ENCODE measurements at regions not wholly inside any gene's neighbourhood (a gene's known extent, or its start where the extent isn't known, plus 50 kb on each side); places are given as distances from the start of the nearest gene placed in this dataset.

- H3K4me3 ChIP-seq (ENCODE audit: severe bottlenecking): no peak overlapping the region
- H3K9me3 ChIP-seq (ENCODE audit: severe bottlenecking): no peaks in the 10 kb centered on the region
- H3K27ac ChIP-seq (ENCODE audit: poor library complexity, severe bottlenecking): peak overlapping the region; percentile 61
- DNase-seq (ENCODE audit: low spot score) (no peak), ATAC-seq (ENCODE audit: low read depth) (peak; percentile 72)
- no peaks in the 10 kb centered on the region for H3K36me3 ChIP-seq (ENCODE audit: low read depth)
- H3K27me3 ChIP-seq (ENCODE audit: insufficient read depth, poor library complexity, severe bottlenecking): no peaks in the 10 kb centered on the region
- TF ChIP-seq CTCF (IDR thresholded peaks at IDR 0.05; ENCODE audit: poor library complexity, severe bottlenecking): no peak
- peaks cover 23% of the 10 kb centered on the region for H3K4me1 ChIP-seq (ENCODE audit: insufficient read depth, poor library complexity, severe bottlenecking)
Measured at GRCh38 chr2:189379287-189379630, 62.0 kb upstream of the WDR75 start.

- peak; percentile 63 for ATAC-seq (ENCODE audit: low read depth)
- H3K27ac ChIP-seq (ENCODE audit: poor library complexity, severe bottlenecking): peak overlapping the region; percentile 61
- H3K9me3 ChIP-seq (ENCODE audit: severe bottlenecking): no peaks in the 10 kb centered on the region
- H3K36me3 ChIP-seq (ENCODE audit: low read depth): no peaks in the 10 kb centered on the region
- no peak for DNase-seq (ENCODE audit: low spot score)
- no peak overlapping the region for H3K4me3 ChIP-seq (ENCODE audit: severe bottlenecking)
- no peaks in the 10 kb centered on the region for H3K27me3 ChIP-seq (ENCODE audit: insufficient read depth, poor library complexity, severe bottlenecking)
- TF ChIP-seq CTCF (IDR thresholded peaks at IDR 0.05; ENCODE audit: poor library complexity, severe bottlenecking): no peak
- H3K4me1 ChIP-seq (ENCODE audit: insufficient read depth, poor library complexity, severe bottlenecking): peaks cover 17% of the 10 kb centered on the region
Measured at GRCh38 chr2:189379731-189380261, 61.5 kb upstream of the WDR75 start.

GRCh38 chr2:189382668-189383067 lies 58.6 kb upstream of the WDR75 start:
- H3K36me3 ChIP-seq (ENCODE audit: low read depth): no peaks in the 10 kb centered on the region
- H3K4me3 ChIP-seq (ENCODE audit: severe bottlenecking): no peak overlapping the region
- H3K9me3 ChIP-seq (ENCODE audit: severe bottlenecking): no peaks in the 10 kb centered on the region
- no peak for TF ChIP-seq CTCF (IDR thresholded peaks at IDR 0.05; ENCODE audit: poor library complexity, severe bottlenecking)
- ATAC-seq (ENCODE audit: low read depth) (no peak), DNase-seq (ENCODE audit: low spot score) (no peak)
- H3K27me3 ChIP-seq (ENCODE audit: insufficient read depth, poor library complexity, severe bottlenecking): no peaks in the 10 kb centered on the region
- H3K4me1 ChIP-seq (ENCODE audit: insufficient read depth, poor library complexity, severe bottlenecking): peaks cover 17% of the 10 kb centered on the region
- H3K27ac ChIP-seq (ENCODE audit: poor library complexity, severe bottlenecking): no peak overlapping the region

GRCh38 chr2:189386741-189387140 lies 54.5 kb upstream of the WDR75 start:
- DNase-seq (ENCODE audit: low spot score) (no peak), ATAC-seq (ENCODE audit: low read depth) (no peak)
- Histone ChIP-seq H3K27me3 (ENCODE audit: insufficient read depth, poor library complexity, severe bottlenecking) (no peaks in the 10 kb centered on the region), H3K36me3 (ENCODE audit: low read depth) (no peaks in the 10 kb centered on the region), H3K4me3 (ENCODE audit: severe bottlenecking) (no peak overlapping the region), H3K9me3 (ENCODE audit: severe bottlenecking) (no peaks in the 10 kb centered on the region), H3K27ac (ENCODE audit: poor library complexity, severe bottlenecking) (no peak overlapping the region), H3K4me1 (ENCODE audit: insufficient read depth, poor library complexity, severe bottlenecking) (no peaks in the 10 kb centered on the region)
- TF ChIP-seq CTCF (IDR thresholded peaks at IDR 0.05; ENCODE audit: poor library complexity, severe bottlenecking): no peak

- DNase-seq (ENCODE audit: low spot score) (no peak), ATAC-seq (ENCODE audit: low read depth) (no peak)
- no peak overlapping the region for H3K27ac ChIP-seq (ENCODE audit: poor library complexity, severe bottlenecking)
- H3K27me3 ChIP-seq (ENCODE audit: insufficient read depth, poor library complexity, severe bottlenecking): no peaks in the 10 kb centered on the region
- H3K4me1 ChIP-seq (ENCODE audit: insufficient read depth, poor library complexity, severe bottlenecking): peaks cover 14% of the 10 kb centered on the region
- H3K9me3 ChIP-seq (ENCODE audit: severe bottlenecking): no peaks in the 10 kb centered on the region
- H3K4me3 ChIP-seq (ENCODE audit: severe bottlenecking): no peak overlapping the region
- TF ChIP-seq CTCF (IDR thresholded peaks at IDR 0.05; ENCODE audit: poor library complexity, severe bottlenecking): no peak
- H3K36me3 ChIP-seq (ENCODE audit: low read depth): no peaks in the 10 kb centered on the region
Measured at GRCh38 chr2:189391201-189391600, 50.1 kb upstream of the WDR75 start.

Data from RWPE2 (cell line).